OCI-LY1 (cell line): ENCODE measurements at regions not wholly inside any gene's neighbourhood (a gene's known extent, or its start where the extent isn't known, plus 50 kb on each side); places are given as distances from the start of the nearest gene placed in this dataset.

Source experiments
- CTCF ChIP-seq: fragments of 200-600 bp; sonication (generic), shearing (Covaris generic); IDR thresholded peaks from 2 replicates; pipeline ENCODE4 v1.5.1; 2017; ENCODE audit warnings: mild to moderate bottlenecking, antibody characterized with exemption, low read length, moderate library complexity, mixed read lengths
- EZH2 ChIP-seq: fragments of 200-600 bp; sonication (generic), shearing (Covaris generic); IDR thresholded peaks from 2 replicates; pipeline ENCODE4 v1.8.0; 2017; ENCODE audit warnings: borderline replicate concordance, mixed run types, mild to moderate bottlenecking, antibody characterized with exemption, low read length, moderate library complexity, mixed read lengths

- TF ChIP-seq CTCF: no peak
- no peak for TF ChIP-seq EZH2
These were observed 138.2 kb downstream of the QDPR start for GRCh38 chr4:17373666-17374065.
